NCI-H1092 treated with DMSO at 0.1 percent for 48 hours (cell line): ENCODE measurements at regions not wholly inside any gene's neighbourhood (a gene's known extent, or its start where the extent isn't known, plus 50 kb on each side); places are given as distances from the start of the nearest gene placed in this dataset.

Experiments
- DNase-seq: peaks from one replicate; lab custom pipeline; 2025; lab: John Stamatoyannopoulos, UW

DNA sequence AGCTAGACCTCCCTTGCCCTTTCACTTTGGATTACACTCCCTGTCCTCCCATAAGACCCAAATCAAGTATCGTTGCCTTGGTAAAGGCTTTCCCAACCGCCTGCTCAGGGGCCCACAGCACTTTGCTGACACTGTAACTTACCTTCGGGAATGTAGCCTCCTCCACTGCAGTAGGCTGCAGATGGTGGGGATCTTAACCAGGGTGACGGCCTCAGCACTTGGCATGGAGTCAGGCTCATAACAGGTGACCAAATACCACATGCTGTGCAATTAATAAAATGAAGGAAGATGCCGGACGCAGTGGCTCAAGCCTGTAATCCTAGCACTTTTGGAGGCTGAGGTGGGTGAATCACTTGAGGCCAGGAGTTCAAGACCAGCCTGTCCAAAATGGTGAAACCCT lies 88.7 kb upstream of the IRF2BP2 start:
- DNase-seq, result no peak

DNA sequence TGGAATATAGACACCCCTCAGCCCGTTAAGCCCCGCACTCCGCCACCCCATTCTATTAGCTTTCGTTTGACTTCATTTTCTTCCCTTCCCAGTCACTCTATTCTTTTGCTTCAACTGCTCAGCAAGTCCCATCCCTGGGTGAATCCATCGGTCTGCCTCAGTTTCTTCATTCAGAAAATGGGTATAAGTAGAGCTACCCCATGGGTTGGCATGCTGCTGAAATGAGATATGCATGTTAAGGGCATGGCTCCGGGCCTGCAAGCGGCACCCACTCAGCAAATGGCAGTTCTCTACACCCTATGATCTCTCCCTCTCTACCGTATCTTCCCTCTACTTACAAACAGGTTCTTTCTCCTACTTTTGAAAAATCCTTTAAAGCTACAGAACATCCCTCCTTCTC lies 87.8 kb upstream of the IRF2BP2 start:
- no peak for DNase-seq

DNA sequence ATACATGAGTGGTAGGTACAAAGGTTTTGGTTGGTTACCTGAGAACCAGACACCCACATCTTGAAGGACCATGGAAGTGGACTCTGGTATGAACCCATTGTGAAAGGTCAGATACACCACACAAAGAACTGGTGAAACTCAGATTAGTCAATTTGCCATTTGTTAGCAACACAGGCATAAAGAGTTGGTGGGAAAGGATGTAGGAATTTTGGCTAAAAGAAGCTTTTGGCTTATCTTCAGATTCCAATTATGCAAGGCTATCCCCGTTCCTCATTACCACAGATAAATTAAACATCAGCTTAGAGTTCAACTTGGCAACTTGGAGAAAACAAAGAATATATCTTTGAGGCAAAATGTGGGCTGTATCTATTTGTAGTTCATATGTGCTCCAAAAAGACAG lies 87.0 kb upstream of the IRF2BP2 start:
- no peak for DNase-seq

DNA sequence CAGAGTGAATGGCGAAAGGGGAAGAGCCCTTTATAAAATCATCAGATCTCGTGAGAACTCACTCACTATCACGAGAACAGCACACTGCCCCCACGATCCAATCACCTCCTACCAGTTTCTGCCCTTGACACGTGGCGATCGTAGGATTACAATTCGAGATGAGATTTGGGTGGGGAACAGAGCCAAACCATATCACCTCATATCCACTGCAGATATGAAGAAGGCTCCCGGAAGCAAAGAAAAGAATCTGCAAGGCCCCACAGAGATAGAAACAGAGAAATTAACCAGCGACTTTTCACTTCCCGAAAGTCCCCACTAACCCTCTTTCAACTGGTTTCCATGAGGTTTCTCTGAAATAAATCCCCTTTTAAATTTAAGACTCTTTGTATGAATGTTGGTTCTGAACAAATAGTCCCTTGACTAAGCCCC lies 86.2 kb upstream of the IRF2BP2 start:
- DNase-seq, result no peak

DNA sequence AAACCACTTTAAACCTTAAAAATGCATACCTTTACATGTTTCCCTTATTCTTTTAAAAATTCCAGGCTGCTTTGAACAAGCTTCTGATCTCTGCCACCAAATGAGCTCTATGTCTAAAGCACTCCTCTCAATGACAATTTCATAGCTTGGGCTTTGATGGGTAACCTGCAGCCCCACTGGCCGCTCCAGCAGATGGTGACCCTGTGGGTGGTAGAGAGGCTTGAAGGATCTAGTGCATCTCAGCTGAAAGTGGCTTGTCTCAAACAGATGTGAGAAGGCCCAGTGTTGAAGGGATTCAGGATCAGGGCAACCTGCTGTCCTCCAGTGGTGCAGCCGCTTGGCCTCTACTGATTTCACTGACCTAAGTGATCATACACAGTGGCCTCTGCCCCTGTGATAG lies 84.7 kb upstream of the IRF2BP2 start:
- no peak for DNase-seq

DNA sequence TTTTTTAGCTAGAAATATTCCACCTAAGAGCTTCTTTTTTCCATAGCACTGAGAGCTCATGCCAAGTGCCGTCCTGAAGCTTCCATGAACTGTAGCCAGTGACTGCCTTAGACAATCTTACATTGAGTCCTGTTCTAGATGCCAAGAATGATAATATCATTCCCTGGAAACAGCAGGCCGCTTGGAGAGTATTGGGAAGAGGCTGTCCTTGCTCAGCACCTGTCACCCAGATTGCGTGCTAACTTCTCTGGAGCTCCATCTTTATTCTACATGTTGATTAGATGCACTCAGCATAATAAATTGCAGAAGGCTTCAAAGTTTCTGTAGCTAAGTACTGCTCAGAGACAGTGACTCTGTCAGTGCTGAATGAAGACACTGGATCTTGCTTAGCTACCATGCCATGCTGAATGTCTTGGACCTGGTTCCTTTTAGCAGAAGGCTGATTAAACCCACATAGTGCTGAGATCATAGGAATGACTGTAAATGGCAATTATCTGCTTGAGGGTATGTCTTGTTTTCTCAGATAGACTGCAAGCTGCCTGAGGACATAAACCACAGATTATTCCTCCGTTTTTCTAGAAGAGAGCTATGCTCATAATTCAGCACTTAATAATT lies 83.1 kb upstream of the IRF2BP2 start:
- no peak for DNase-seq

DNA sequence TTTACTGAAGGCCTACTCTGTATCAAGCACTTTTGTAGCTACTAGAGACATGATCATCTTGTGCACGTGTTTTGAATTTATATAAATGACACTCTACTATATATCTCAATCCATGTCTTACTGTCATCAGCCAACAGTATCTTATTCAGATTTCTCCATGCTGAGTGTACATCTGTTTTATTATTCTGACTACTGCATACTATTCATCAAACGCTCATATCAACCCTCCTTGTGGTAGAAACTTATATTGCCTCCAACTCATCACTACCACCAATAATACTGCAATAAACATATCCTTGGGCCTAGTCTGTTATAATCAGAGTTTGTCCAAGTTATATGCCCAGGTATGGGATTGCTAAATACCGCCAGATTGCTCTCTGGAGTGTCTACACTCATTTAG lies 81.6 kb upstream of the IRF2BP2 start:
- DNase-seq, result no peak

DNA sequence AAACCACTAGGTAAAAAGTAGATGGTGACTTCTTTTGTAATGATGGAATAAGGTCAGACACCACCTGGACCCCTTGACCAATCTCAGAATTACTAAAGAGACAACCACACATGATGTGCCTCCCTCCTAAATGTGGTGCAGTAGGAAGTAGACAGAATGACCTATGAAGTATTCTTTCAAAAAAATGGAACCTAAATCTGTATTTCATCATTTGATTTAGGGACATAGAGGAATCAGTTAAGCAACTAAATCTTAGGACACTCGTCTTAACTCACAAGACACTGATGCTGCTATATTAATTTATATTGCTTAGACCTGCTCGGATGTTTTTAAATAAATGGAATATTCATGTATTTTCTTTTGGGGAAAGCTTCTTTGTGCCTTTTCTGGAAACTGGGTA lies 80.9 kb upstream of the IRF2BP2 start:
- no peak for DNase-seq

DNA sequence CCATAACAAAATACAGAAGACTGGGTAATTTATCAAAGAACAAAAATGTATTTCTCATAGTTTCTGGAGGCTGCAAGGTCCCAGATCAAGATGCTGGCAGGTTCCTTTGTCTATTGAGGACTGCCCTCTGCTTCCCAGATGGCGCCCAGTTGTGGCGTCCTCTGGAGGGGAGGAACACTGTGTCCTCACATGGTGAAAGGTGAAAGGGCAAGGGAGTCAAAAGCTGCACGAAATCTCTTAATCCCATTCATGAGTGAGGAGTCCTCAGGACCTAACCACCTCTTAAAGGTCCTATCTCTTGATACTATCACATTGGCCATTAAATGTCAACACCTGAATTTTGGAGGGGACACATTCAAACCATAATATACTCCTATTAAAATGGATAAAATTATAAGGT lies 79.3 kb upstream of the IRF2BP2 start:
- DNase-seq, result no peak

DNA sequence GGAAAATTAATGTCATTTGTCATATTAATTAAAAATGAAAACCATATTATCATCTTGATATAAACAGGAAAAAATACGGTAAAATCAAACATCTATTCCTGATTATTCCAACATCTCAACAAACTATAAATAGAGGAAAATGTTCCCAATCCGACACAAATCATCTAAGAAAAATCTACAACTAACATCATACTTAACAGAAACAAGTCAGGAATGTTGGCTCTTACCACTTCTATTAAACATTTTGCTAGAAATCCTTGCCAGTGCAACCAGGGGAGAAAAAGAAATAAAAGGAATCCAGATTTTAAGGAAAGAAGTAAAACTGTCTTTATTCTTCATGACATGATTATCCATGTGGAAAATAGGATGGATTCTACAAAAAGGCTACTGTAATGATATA lies 77.0 kb upstream of the IRF2BP2 start:
- DNase-seq, result no peak

DNA sequence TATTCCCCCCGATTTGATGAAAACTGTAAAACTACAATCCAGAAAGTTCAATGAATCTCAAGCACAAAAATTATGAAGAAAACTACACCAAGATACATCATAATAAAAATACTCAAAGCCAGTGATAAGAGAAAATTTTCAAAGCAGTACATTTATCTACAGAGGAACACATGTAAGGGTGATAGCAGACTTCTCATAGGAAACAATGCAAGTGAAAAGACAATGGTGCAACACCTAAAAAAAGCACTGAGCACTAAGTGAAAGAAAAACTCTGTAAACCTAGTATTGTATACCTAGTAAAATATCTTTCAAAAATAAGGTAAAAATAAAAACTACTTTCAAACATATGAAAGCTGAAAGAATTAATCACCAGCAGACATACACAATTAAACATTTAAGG lies 76.1 kb upstream of the IRF2BP2 start:
- peak; percentile 19 for DNase-seq

DNA sequence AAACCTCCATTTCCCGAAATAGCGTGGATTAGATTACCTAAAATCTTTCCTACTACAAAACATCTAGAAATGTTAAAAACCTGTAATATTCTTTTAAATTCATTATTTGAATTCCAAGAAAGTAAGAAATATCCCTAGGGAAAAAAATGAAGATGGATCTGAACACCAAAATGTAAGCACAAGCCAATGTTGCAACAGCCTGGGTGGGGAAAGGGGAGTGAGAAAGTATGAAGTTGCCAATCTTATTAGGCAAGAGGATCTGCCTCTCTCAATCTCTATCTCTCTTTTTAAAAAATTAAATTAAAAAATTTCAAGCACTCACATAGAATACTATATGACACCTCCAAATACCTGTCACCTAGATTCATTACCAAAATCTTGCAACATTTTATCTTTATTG lies 74.9 kb upstream of the IRF2BP2 start:
- no peak for DNase-seq

DNA sequence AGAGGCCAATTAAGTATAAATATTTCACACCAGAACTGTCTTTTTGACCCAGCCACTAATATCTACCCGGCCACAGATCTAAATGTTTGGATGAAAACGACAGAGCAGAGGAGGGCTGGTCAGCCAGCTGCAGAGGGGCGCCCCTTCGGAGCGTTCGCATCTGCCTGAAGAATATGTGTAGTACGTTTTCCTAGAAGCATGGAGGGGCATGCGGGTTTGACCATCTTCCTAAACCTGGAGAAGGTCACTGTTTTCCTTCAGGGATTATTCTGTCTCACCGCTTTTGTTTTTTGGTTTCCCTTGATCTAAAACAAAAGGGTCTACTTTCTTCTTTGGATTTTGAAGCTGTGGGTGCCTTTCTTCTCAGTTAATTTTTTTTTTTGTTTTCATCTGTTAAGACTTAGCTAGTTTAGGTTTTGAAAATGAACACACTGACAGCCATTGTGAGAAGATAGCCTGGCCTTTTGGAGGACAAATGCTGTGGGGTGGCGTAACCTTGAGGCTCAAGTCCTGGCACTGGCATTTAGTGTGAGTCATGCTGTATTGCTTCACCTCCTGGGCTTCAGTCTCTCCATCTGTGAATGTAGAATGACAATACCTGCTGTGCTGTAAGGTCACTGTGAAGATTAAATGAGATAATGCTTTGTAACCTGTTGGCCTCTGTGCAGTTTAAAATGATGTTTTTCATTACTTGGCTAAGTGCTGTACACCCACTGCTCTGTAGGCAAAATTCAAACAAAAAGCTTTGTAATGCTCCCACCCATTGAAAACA lies 74.1 kb upstream of the IRF2BP2 start:
- no peak for DNase-seq

DNA sequence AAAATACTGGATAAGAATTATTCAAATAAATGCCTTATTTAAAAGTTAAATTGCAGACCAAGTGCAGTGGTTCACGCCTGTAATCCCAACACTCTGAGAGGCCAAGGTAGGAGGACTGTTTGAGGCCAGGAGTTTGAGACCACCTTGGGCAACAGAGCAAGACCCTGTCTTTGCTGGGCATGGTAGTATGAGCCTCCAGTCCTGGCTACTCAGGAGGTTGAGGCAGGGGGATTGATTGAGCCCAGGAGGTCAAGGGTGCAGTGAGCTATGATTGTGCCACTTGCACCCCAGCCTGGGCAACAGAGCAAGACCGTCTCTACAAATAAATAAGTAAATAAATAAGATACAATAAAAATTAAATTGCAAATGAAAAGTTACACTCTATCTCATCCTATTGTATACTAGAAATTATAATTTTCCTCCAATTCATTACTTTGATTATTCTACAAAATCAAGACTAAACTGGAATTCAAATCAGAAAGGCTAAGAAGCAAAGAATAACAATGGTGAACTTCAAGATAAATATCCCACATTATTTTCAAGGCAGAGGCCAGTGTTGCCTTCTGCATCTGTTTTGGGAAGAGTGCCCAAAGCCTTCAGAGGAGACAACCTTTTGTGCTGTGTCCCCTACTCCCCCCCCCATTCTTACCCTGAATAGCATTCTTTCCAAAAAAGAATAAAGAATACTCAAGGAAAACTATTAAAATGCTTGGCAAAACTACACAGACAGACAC lies 73.3 kb upstream of the IRF2BP2 start:
- DNase-seq, result no peak

DNA sequence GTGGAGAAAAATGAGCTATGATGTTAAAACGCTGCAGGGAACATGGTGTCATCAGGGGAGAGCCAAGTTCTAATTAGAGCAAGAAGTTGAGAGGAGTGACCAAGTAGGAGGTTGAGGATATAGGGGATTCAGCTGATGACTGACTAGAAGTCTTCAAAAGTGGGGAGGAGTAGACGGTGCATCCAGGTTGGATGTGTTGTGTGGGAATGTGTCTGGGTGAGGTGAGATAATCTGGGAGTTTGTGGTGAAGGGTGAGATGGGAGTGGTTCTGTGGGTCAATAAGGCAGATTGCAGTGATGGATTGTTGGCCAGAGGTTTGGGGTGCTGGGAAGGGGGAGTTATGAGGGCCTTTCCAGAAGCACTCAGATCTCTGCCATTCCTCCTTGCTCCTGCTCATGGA lies 72.0 kb upstream of the IRF2BP2 start:
- DNase-seq, result no peak

DNA sequence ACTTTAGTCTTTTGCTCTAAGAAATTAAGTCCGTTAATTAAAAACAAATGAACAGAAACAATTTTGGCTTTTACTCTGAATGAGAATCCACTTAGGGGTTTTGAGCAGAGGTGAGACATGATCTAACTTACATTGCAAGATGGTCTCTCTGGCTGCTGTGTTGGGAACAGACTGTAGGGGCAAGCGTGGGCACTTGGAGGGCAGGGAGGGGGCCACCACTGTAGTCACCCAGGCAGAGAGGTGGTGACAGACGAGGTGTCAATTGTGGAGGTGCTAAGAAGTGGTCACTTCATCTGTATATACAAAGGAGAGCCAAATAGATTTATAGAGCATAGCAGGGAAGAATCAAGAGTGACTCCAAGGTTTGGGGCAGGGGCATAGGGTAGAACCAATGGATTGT lies 71.1 kb upstream of the IRF2BP2 start:
- no peak for DNase-seq

DNA sequence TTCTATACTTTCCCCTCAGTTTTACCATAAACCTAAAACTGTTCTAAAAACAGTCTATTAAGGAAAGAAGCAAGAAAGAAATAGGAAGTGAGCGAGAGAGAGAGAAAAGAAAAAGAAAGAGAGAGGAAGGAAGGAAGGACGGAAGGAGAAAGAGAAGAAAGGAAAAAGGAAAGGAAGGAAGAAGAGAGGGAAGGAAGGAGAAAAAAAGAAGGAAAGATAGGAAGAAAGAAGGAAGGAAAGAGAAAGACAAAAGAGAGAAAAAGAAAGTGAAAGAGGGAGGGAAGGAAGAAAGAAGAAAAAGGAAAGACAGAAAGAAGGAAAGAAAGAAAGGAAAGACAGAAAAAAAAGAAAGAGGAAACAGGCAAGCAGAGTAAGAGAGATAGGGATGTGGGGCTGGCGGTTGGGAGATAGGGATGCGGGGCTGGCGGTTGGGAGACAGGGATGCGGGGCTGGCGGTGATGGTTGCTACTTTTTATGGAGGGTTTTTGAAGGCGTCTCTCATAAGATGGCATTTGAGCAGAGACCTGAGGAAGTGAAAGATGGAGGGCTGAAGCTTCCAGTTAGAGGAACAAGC lies 70.4 kb upstream of the IRF2BP2 start:
- DNase-seq, result no peak

DNA sequence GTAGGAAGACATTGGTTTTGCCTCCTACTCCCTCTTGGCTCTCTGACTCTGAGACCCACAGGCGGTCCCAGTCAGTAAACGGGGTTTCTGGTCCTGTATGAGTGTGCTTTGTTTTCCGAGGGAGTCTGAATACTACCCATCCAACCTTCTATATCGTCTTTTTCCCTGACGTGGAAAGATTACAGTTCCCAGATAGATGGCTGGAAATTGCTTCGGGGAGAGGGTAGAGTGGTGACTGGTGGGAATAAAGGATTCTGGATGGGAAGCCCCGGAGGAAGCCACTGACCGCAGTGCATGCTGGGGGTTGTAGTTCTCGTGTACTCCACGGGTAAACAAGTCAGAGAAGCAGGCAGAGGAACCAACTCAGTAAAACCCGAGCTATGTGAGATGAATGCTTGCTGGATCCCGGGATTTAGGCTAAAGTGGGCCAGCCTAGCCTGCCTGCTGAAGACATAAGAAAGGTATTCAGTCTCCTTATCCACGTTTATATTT lies 66.2 kb upstream of the IRF2BP2 start:
- peak; percentile 89 for DNase-seq

DNA sequence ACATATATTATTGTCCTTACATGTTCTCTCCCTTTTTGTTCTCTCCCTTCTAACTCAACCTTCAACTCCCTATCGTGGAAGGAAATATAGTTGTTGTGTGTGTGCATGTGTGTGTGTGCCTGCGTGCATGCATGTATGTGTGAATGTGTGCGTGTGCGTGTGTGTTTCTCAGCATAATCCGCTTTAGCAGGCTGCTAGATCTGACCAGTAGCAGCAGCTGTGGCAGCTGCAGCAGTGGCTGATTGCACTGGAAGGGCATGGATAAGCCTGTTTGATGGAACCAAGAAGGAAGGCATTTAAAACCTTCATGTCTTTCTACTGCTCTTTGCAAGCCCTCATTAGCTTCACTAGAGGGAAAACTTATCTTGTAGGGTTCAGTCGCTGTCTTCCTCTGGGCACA lies 65.6 kb upstream of the IRF2BP2 start:
- DNase-seq, result no peak

DNA sequence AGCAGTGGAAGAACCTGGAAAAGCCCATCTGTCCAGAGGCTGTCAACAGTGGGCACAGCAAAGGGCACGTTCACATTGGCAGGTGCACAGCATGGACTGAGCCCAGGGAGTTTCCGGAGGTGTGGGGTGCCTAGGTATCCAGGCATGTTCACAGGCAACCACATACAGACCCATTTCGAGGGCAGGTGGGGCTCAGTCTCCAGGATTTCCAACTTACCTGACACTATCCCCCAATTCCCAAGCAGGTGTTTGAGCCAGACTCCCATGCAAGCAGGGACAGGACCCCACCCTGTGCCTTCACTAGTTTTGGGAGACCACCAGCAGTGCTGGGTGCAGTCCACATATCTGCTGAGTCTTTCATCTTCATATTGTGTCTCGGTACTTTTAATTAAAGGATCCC lies 65.0 kb upstream of the IRF2BP2 start:
- DNase-seq, result no peak

DNA sequence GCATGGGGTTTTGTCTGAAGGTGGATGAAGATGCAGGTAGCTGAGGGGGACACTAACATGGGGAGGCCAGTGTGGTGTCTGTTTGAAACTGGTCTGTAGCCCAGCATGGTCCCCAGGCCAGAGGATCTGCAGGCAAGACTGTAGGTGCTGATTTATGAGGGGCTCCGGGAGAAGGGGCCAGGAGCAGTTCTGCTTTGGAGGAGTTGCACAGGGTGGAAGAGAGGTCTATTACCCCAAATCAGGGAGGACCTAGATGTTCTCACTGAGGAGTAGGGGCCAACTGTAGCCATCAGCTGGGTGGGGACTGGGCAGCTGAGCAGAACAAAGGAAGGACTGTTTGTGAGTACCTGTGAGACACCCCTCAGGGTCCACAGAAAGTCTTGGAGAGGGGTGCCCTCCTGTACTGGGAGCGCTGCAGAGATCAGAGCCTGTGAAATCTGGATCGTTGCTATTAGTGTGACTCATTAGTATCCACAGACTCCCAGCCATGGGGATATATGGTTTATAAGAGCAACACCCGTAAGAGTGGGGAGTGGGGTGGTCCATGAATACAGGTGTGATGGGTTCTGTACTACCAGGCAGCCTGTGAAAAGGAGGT lies 64.3 kb upstream of the IRF2BP2 start:
- DNase-seq, result no peak

DNA sequence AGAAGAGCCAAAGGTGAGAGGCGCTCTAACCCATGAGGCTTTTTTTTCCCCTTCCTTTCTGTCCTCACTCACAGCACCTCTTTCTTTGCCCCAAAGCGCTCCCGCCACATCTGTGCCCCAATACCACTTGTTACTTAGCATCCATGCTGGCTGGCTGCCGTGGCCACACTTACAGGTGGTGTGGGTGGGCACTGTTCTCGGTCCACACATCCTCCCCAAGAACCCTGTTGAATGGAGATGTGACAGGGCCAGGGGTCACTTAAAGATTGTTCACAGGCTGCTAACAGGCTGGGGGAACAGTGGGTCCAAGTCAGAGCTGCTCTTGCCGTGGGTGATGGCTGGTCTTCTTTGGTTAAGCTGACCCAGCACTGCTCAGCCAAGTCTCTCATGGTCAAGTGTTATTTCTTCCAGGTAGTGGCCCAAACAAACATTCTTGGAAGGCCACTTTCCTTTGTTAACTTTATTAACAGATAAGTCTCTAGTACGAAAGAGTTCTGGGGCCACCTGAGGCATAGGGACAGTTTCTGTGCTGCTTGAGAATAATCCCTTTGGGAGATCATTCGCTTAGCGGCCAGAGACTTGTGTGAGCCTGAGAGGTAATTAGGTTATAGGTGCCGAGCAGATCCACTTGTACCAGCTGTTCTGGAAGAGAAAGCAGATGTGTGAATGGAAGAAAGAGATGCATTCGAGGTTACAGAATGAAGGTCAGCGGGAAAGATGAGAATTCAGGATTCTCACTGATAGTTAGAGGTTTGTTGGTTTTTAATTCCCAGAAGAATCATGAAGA lies 62.6 kb upstream of the IRF2BP2 start:
- DNase-seq, result no peak
